Lung (tissue), 11 donors: ENCODE measurements at regions not wholly inside any gene's neighbourhood (a gene's known extent, or its start where the extent isn't known, plus 50 kb on each side); places are given as distances from the start of the nearest gene placed in this dataset.

Experiments
- ATAC-seq: fragments of 200-7000 bp; cut with Tn5 transposase; one replicate; pipeline ENCODE4 v1.9.1; 2020; ENCODE audit warnings: moderate number of reproducible peaks; ENCODE audit not compliant: insufficient read depth, low FRiP score
- DNase-seq, 3 donors: peaks; one replicate each; pipeline ENCODE4 v3.0.0-alpha.2; 2013 to 2017
- H3K27ac ChIP-seq, 2 donors: one replicate each; pipeline ENCODE4 v1.5.1; 2013; ENCODE audit warnings: mild to moderate bottlenecking in 2 of 2, moderate library complexity in 2 of 2, control low read depth in 1 of 2, inconsistent platforms in 1 of 2, low read depth in 1 of 2, low read length in 1 of 2
- H3K27me3 ChIP-seq, 3 donors: one replicate each; pipeline ENCODE4 v1.5.1; 2013; ENCODE audit warnings: low read length in 2 of 3; ENCODE audit not compliant: control insufficient read depth in 3 of 3, insufficient read depth in 3 of 3
- H3K36me3 ChIP-seq, 4 donors: one replicate each; pipeline ENCODE4 v1.5.1; 2013; ENCODE audit warnings: low read length in 4 of 4, mild to moderate bottlenecking in 1 of 4, moderate library complexity in 1 of 4; ENCODE audit not compliant: control insufficient read depth in 4 of 4, insufficient read depth in 4 of 4
- H3K4me1 ChIP-seq, 5 donors: one replicate each; pipeline ENCODE4 v1.5.1; 2013; ENCODE audit warnings: low read length in 5 of 5, mild to moderate bottlenecking in 2 of 5, moderate library complexity in 1 of 5; ENCODE audit not compliant: control insufficient read depth in 5 of 5, insufficient read depth in 5 of 5
- H3K4me3 ChIP-seq: one replicate; pipeline ENCODE4 v1.5.1; 2013; ENCODE audit warnings: mild to moderate bottlenecking, control low read depth, moderate library complexity
- H3K9ac ChIP-seq, 2 donors: one replicate each; pipeline ENCODE4 v1.5.1; 2013; ENCODE audit warnings: low read length in 2 of 2, control low read depth in 1 of 2; ENCODE audit not compliant: insufficient read depth in 1 of 2
- H3K9me3 ChIP-seq, 4 donors: one replicate each; pipeline ENCODE4 v1.5.1; 2013; ENCODE audit warnings: low read length in 3 of 4, mild to moderate bottlenecking in 1 of 4, moderate library complexity in 1 of 4; ENCODE audit not compliant: control insufficient read depth in 4 of 4, insufficient read depth in 3 of 4
- WGBS, 2 donors: extraction: QIAGEN DNeasy Blood & Tissue Kit; methylation state at CpG; one replicate each; pipeline ENCODE4 v1.1.7; 2013; 5-methylcytosine and 5-hydroxymethylcytosine counted together
- TF ChIP-seq, protein P1 (sequence below): IDR thresholded peaks from 2 replicates; pipeline ENCODE4 v1.5.1; 2012; ENCODE audit warnings: mild to moderate bottlenecking; ENCODE audit errors: control extremely low read depth, extremely low read depth
- donor health status: control.
- donor health status: control.
- donor health status: Bipolar disorder and iron deficiency.
- donor health status: healthy.
- donor health status: DM: yes; HTN: yes; CAD: no.

DNA sequence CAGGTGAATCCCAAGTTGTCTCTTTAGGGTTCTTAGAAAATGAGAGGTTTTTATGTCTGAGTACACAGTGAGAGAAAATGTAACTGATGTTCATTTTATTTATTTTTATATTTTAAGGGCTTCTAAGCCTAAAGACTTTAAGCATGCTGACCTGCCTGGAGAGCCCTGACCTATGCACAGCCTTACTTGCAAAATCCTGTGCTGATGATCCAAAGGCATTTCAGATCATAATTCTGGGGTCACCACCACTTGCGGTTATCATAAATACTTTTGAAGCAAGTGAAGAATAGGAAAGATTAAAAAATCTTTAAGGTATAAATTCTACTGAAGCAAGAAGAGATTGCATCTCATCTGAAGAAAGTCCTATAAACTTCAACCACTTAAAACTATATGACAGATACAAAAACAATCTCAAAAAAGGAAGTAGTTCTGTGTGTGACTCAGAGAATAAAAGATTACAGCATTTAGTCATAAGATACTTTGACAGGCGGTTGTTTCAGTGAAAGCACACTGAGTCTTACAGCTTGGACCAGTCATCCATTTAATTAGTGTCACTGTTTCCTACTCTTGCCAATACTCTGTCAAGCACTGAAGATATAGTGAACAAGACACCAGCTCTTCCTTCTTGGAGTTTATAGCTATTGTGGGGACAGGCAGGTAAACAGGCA lies 245.2 kb upstream of the DIPK2B start:
- peaks cover 0 to 2% (median 0%) of the 10 kb centered on the region in 4 donors for H3K9me3 ChIP-seq
- no peaks in the 10 kb centered on the region for H3K36me3 ChIP-seq
- WGBS, 2 donors, result 49 to 58% methylated on average over 2 of the region's 2 CpGs
- H3K27me3 ChIP-seq, result peaks cover 0 to 10% (median 5%) of the 10 kb centered on the region in 3 donors
- H3K4me1 ChIP-seq, result peaks cover 0 to 3% (median 0%) of the 10 kb centered on the region in 5 donors
- ATAC-seq (no peak), DNase-seq (no peak)
- TF ChIP-seq, protein P1, sequence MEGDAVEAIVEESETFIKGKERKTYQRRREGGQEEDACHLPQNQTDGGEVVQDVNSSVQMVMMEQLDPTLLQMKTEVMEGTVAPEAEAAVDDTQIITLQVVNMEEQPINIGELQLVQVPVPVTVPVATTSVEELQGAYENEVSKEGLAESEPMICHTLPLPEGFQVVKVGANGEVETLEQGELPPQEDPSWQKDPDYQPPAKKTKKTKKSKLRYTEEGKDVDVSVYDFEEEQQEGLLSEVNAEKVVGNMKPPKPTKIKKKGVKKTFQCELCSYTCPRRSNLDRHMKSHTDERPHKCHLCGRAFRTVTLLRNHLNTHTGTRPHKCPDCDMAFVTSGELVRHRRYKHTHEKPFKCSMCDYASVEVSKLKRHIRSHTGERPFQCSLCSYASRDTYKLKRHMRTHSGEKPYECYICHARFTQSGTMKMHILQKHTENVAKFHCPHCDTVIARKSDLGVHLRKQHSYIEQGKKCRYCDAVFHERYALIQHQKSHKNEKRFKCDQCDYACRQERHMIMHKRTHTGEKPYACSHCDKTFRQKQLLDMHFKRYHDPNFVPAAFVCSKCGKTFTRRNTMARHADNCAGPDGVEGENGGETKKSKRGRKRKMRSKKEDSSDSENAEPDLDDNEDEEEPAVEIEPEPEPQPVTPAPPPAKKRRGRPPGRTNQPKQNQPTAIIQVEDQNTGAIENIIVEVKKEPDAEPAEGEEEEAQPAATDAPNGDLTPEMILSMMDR, result no peak
- no peak overlapping the region for H3K27ac ChIP-seq
- H3K4me3 ChIP-seq, result no peak overlapping the region
- H3K9ac ChIP-seq, result no peak overlapping the region

DNA sequence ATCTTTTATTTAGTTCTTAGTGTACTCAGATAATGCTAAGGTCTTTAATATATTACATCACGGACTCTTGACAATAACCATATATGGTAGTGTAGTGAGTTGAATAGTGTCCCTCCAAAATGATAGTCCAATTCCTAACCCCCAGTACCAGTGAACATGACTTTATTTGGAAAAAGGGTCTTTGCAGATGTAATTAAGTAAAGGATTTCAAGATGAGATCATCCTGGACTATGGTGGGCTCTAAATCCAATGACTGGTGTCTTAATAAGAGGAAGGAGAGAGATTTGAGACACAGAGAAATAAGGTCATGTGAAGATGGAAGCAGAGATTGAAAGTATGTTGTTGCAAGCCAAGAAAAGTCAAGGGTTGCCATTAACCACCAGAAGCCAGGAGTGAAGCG lies 236.5 kb upstream of the DIPK2B start:
- H3K36me3 ChIP-seq, result no peaks in the 10 kb centered on the region
- H3K27me3 ChIP-seq, result peaks cover 0 to 27% (median 9%) of the 10 kb centered on the region in 3 donors
- TF ChIP-seq, protein P1, result no peak
- ATAC-seq (no peak), DNase-seq (no peak)
- H3K4me1 ChIP-seq, result no peaks in the 10 kb centered on the region
- H3K4me3 ChIP-seq, result no peak overlapping the region
- peaks cover 0 to 2% (median 0%) of the 10 kb centered on the region in 4 donors for H3K9me3 ChIP-seq
- 69 to 100% methylated on average over 2 of the region's 2 CpGs for WGBS, 2 donors
- no peak overlapping the region for H3K27ac ChIP-seq
- H3K9ac ChIP-seq, result no peak overlapping the region

DNA sequence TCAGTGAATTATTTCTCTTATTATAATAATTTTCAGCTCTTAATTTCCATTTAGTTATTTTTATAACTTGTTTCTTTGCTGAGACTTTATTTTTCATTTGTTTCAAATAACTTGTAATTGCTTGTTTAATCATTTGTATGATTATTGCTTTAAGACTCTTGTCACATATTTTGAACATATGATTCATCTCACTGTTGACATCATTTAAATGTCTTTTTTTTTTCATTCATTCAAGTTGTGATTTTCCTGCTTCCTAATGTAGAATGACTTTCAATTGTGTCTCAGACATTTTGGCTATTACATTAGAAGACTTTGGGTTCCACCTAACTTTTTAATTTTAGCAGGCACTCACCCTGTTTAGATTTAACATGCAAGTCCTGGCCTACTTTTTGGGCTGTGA lies 234.8 kb upstream of the DIPK2B start:
- no peak for ATAC-seq
- TF ChIP-seq, protein P1, result no peak
- H3K9ac ChIP-seq, result no peak overlapping the region

DNA sequence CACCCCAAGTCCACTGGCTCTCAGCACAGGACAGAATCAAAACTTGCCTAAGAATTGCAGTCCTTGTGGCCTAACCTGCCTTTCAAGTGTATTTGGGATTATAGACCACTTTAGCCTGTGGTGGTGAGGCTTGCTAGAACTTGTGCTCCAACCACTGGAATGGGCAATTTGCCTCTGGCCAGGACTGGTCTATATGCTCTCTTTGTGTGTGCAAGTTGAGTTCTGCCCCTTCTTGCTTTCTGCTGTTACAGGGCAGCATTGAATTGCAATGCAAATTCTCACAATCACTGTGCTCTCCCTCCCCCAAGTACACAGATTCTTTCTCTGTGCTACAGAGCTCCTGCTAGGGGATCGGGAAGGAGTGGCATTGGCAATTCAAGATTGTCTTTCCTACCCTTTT lies 233.6 kb upstream of the DIPK2B start:
- Histone ChIP-seq H3K4me3 (no peak overlapping the region), H3K27ac (no peak overlapping the region), H3K4me1 (no peaks in the 10 kb centered on the region), H3K9me3 (peaks cover 0 to 2% (median 0%) of the 10 kb centered on the region in 4 donors), H3K36me3 (no peaks in the 10 kb centered on the region), H3K9ac (no peak overlapping the region), H3K27me3 (peaks cover 0 to 13% (median 9%) of the 10 kb centered on the region in 3 donors)
- TF ChIP-seq, protein P1, result no peak
- DNase-seq (no peak), ATAC-seq (no peak)
- 67 to 72% methylated on average over 1 of the region's 1 CpG for WGBS, 2 donors

More for the DNA sequence above, 234.8 kb upstream of the DIPK2B start:
- Histone ChIP-seq H3K4me3 (no peak overlapping the region), H3K4me1 (no peaks in the 10 kb centered on the region), H3K9me3 (peaks cover 0 to 2% (median 0%) of the 10 kb centered on the region in 4 donors), H3K27me3 (peaks cover 0 to 24% (median 9%) of the 10 kb centered on the region in 3 donors), H3K27ac (no peak overlapping the region), H3K36me3 (no peaks in the 10 kb centered on the region)
- no peak for DNase-seq
